ENCODE measurements at regions not wholly inside any gene's neighbourhood (a gene's known extent, or its start where the extent isn't known, plus 50 kb on each side); places are given as distances from the start of the nearest gene placed in this dataset.

DNA sequence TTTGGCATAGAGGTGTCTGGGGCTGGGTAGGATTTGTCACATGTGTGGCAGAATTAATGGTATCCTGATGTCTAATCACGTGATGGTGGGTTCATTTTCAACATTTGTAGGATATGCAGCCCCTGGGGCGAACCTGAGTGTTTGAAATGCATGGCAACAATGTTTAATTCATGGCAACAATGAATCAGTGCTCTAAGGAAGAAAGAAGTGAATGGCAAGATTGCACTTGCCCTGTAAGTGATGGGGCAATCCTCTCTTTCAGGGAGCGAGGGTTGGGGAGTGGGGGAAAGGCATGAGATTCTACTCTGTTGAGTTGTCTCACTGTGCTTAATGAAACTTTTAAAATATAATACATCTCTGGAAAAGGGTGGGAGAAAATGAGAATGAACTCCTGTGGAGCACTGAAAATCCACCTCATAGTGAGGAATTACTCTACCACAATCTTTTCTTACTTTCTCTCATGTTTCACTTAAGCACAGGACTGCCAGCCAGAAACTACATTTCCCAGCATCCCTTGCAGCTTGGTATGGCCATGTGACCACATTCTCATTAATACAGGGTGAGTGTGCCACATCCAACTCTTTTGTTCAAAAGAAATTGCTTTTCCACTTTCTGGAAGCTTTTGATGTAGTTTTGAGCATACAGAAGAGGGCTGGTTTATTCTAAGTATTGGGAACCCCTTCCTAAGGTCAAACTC is 64.0 kb upstream of the PGM2 start:
- Histone ChIP-seq H3K27ac (ENCODE audit: low read depth in 1 of 2, low read length in 1 of 2) (no peak overlapping the region), H3K9ac (ENCODE audit: insufficient read depth in 1 of 2, low read length in 2 of 2) (no peak overlapping the region), H3K9me3 (ENCODE audit: control insufficient read depth in 4 of 4, insufficient read depth in 3 of 4, low read length in 3 of 4) (peaks cover 0 to 2% (median 0%) of the 10 kb centered on the region in 4 donors), H3K27me3 (ENCODE audit: control insufficient read depth in 3 of 3, insufficient read depth in 3 of 3, low read length in 2 of 3) (no peaks in the 10 kb centered on the region), H3K36me3 (ENCODE audit: control insufficient read depth in 4 of 4, insufficient read depth in 4 of 4, low read length in 4 of 4) (no peaks in the 10 kb centered on the region), H3K4me1 (ENCODE audit: control insufficient read depth in 5 of 5, insufficient read depth in 5 of 5, low read length in 5 of 5) (peaks cover 3 to 20% (median 6%) of the 10 kb centered on the region in 5 donors), H3K4me3 (no peak overlapping the region)
- ATAC-seq (ENCODE audit: insufficient read depth, low FRiP score) (no peak), DNase-seq (peak; percentile 30 to 58 (median 52))
- TF ChIP-seq, protein P1, sequence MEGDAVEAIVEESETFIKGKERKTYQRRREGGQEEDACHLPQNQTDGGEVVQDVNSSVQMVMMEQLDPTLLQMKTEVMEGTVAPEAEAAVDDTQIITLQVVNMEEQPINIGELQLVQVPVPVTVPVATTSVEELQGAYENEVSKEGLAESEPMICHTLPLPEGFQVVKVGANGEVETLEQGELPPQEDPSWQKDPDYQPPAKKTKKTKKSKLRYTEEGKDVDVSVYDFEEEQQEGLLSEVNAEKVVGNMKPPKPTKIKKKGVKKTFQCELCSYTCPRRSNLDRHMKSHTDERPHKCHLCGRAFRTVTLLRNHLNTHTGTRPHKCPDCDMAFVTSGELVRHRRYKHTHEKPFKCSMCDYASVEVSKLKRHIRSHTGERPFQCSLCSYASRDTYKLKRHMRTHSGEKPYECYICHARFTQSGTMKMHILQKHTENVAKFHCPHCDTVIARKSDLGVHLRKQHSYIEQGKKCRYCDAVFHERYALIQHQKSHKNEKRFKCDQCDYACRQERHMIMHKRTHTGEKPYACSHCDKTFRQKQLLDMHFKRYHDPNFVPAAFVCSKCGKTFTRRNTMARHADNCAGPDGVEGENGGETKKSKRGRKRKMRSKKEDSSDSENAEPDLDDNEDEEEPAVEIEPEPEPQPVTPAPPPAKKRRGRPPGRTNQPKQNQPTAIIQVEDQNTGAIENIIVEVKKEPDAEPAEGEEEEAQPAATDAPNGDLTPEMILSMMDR (IDR thresholded peaks at IDR 0.05; ENCODE audit: control extremely low read depth, extremely low read depth): no peak
- 61 to 75% methylated on average over 3 of the region's 3 CpGs for WGBS, 2 donors

DNA sequence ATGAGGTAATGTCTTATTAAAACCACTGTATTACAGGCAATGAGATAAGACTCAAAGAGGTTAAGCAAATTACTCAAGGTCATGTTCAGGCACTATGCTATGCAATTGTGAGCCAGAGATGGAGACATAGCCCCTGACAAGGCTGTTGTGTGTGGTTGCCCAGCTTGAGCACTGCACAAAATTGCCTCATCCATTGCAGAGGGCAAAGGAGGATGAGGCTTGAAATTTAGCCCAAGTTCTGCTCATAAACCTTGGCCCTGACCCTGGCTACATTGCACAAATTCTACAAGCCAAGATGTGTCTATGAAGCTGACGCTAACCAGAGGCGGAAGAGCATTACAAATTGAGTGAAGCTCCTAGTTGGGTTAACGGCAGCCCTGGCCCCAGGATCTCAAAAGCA is 65.6 kb upstream of the PGM2 start:
- Histone ChIP-seq H3K9me3 (ENCODE audit: control insufficient read depth in 4 of 4, insufficient read depth in 3 of 4, low read length in 3 of 4) (peaks cover 0 to 2% (median 0%) of the 10 kb centered on the region in 4 donors), H3K36me3 (ENCODE audit: control insufficient read depth in 4 of 4, insufficient read depth in 4 of 4, low read length in 4 of 4) (no peaks in the 10 kb centered on the region), H3K27me3 (ENCODE audit: control insufficient read depth in 3 of 3, insufficient read depth in 3 of 3, low read length in 2 of 3) (no peaks in the 10 kb centered on the region), H3K9ac (ENCODE audit: insufficient read depth in 1 of 2, low read length in 2 of 2) (no peak overlapping the region), H3K4me3 (no peak overlapping the region), H3K4me1 (ENCODE audit: control insufficient read depth in 5 of 5, insufficient read depth in 5 of 5, low read length in 5 of 5) (peaks cover 3 to 26% (median 5%) of the 10 kb centered on the region in 5 donors), H3K27ac (ENCODE audit: low read depth in 1 of 2, low read length in 1 of 2) (peak overlapping the region in 1 of 2 donors; percentile 24)
- WGBS, 2 donors: 63 to 71% methylated on average over 3 of the region's 3 CpGs
- TF ChIP-seq, protein P1 (IDR thresholded peaks at IDR 0.05; ENCODE audit: control extremely low read depth, extremely low read depth): no peak
- no peak for ATAC-seq (ENCODE audit: insufficient read depth, low FRiP score)
- no peak for DNase-seq

DNA sequence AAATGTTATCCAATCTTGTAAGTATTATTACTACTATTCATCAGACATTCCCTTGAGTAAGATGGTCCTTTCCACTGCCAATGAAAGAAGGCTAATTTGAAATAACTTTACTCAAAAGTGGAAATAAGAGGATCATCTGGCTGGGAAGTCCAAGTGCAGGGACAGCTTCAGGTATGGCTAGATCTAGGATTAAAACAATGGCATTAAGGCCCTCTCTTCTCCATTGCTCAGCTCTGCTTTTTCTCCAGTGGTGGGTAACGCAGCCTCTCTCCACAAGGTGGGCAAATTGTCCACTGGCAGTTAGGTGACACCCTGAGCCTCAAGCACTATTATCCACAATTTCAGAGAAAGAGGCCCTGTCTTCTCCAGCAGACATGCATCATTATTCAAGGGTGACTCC is 66.7 kb upstream of the PGM2 start:
- H3K27ac ChIP-seq (ENCODE audit: low read depth in 1 of 2, low read length in 1 of 2): no peak overlapping the region
- H3K9ac ChIP-seq (ENCODE audit: insufficient read depth in 1 of 2, low read length in 2 of 2): no peak overlapping the region
- H3K9me3 ChIP-seq (ENCODE audit: control insufficient read depth in 4 of 4, insufficient read depth in 3 of 4, low read length in 3 of 4): peaks cover 0 to 2% (median 0%) of the 10 kb centered on the region in 4 donors
- no peaks in the 10 kb centered on the region for H3K27me3 ChIP-seq (ENCODE audit: control insufficient read depth in 3 of 3, insufficient read depth in 3 of 3, low read length in 2 of 3)
- no peak overlapping the region for H3K4me3 ChIP-seq
- peaks cover 3 to 26% (median 5%) of the 10 kb centered on the region in 5 donors for H3K4me1 ChIP-seq (ENCODE audit: control insufficient read depth in 5 of 5, insufficient read depth in 5 of 5, low read length in 5 of 5)
- DNase-seq (no peak), ATAC-seq (ENCODE audit: insufficient read depth, low FRiP score) (no peak)
- H3K36me3 ChIP-seq (ENCODE audit: control insufficient read depth in 4 of 4, insufficient read depth in 4 of 4, low read length in 4 of 4): no peaks in the 10 kb centered on the region
- TF ChIP-seq, protein P1 (IDR thresholded peaks at IDR 0.05; ENCODE audit: control extremely low read depth, extremely low read depth): no peak
- WGBS, 2 donors: 0 to 100% methylated on average over 1 of the region's 1 CpG

Measured in lung (tissue), 11 donors.